Cardiac septum (tissue), 1 donor: ENCODE measurements at regions not wholly inside any gene's neighbourhood (a gene's known extent, or its start where the extent isn't known, plus 50 kb on each side); places are given as distances from the start of the nearest gene placed in this dataset.
"Not testable (repeated sequence)": the region's sequence is repeated elsewhere in the genome, so short reads cannot be mapped to it uniquely, and the experiment has no call there.

ENCODE experiments used
- DNase-seq: peaks from one replicate; pipeline ENCODE4 v3.0.0-alpha.2; 2020; ENCODE audit warnings: low spot score
- intact Hi-C: fragments of 100-400 bp; cut with DNase I; formaldehyde crosslinking; loops from one replicate; pipeline ENCODE4 v1.14.0; 2022
- donor health status: DM: no; HTN: no; CAD: no.

DNA sequence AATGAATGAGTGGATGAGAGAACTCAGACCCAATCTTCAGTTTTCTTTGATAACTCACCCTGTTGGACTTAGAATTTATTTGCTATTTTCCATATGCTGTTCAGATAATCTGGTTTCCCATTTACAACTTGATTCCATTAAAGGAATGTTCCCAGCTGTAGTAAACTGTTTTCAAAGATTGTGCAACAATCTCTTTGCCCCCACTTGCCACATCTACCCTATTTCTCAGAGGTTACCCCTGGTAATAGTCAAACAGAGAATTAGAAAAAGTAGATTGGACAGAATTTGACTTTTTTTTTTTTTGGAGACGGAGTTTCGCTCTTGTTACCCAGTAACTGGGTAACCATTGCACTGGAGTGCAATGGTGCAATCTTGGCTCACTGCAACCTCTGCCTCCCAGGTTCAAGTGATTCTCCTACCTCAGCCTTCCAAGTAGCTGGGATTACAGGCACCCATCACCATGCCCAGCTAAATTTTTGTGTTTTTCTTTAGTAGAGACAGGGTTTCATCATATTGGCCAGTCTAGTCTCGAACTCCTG is 93.4 kb upstream of the SIX2 start:
- intact Hi-C loops = no loop called here
- no peak for DNase-seq

DNA sequence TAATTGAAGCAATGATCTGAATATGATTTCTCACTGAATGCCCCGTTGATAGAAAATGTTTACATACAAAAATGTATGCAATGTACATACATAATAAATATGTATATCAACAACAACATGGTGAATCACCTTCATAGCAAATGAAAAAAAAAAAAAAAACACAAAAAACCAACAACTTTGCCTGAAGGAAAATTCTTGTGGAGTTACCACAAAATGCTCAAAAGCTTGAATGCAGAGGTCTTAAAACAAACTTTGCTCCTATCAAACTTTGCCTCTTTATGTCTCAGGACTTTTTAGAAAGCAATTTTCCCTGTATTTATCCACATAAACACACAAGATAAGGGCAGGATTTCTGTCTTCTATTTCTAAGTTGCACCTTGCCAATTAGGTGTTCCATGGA is 92.9 kb upstream of the SIX2 start:
- intact Hi-C loops = no loop called here
- no peak for DNase-seq

GRCh38 chr2:45096996-45097395 is 87.7 kb upstream of the SIX2 start:
- intact Hi-C loops = no loop called here
- DNase-seq = no peak

- intact Hi-C loops, DNase-seq: not testable (repeated sequence)
Observed at GRCh38 chr2:45096038-45096437, 86.8 kb upstream of the SIX2 start.

- DNase-seq = no peak
- intact Hi-C loops = no loop called here
Observed at GRCh38 chr2:45093663-45094062, 84.4 kb upstream of the SIX2 start.

- intact Hi-C loops = no loop called here
- no peak for DNase-seq
Observed at GRCh38 chr2:45093181-45093580, 83.9 kb upstream of the SIX2 start.

DNA sequence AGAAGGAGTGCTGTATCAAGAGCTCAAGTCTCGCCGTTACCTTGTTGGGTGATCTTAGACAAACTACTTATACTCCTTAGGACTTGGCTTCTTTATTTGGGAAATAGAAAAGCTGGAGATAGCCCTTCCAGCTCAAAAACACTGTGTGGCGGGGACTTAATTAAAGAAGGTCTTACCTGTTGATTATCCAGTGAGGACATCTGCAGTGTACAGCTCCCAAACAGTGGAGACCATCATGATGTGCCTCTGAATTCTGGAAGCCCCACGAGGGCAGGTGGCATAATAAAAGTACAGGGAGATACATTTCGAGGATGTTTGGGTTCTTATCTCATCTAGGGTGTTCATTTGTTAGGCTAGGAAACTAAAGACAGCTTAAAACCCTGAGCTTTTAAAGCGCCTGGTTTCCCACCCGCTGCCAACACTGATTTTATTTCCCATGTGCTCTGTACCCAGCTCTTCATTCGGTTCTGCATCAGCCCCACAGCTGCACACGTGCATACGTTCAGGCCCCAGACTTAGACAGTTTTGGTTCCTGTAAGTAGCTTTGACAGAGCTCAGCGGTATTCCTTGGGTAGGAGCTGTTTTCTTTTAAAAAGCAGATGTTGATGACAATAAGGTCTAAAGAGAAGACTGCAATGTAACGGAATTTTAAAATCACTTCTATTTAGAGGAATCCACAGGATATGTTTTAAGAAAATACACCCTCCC is 80.5 kb upstream of the SIX2 start:
- intact Hi-C loops = no loop called here
- DNase-seq = no peak

DNA sequence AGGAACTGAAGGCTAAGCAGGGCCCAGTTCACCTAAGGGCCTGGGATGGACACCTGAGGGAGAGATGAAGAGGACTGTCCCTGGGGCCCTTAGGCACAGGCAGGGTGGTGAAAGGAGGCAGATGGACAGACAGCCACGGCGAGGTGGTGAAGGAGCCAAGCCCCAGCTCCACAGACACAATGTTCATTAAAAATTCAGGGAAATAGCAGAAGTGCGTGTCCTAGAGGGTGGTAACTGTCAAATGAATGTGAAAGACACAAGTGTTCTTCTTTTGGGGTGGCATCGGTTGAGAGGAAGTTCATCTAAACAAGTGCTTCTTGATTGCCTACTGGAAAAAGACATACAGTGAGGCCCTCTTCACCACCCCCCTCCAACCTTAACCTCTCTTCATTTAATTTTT is 76.2 kb upstream of the SIX2 start:
- intact Hi-C loops = no loop called here

GRCh38 chr2:45084361-45085020 is 75.2 kb upstream of the SIX2 start:
- intact Hi-C loops = no loop called here
- no peak for DNase-seq

More for the DNA sequence above, 76.2 kb upstream of the SIX2 start:
- no peak for DNase-seq

- no peak for DNase-seq
- intact Hi-C loops = no loop called here
Observed at GRCh38 chr2:45083175-45083574, 73.9 kb upstream of the SIX2 start.

DNA sequence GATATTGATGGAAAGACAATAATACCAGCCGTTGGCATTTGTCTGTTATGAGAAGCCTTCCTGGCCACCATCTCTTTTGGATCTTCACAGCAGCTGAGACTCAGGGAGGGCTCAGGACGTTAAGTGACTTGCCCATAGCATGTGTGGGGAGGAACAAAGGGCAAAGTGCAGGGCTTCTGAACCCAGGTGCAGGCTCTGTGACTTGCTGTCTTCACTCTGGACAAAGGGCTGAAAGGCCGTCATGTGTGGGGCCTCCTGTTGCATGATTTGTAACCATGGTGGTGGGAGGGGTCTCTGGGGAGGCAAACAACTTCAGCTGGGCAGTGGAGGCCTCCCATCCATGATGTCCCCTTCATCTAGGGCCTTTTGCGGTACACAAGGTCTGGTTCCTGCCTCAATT is 65.5 kb upstream of the SIX2 start:
- no peak for DNase-seq
- intact Hi-C loops = no loop called here

GRCh38 chr2:45072862-45073237 is 63.6 kb upstream of the SIX2 start:
- intact Hi-C loops = no loop called here
- no peak for DNase-seq

DNA sequence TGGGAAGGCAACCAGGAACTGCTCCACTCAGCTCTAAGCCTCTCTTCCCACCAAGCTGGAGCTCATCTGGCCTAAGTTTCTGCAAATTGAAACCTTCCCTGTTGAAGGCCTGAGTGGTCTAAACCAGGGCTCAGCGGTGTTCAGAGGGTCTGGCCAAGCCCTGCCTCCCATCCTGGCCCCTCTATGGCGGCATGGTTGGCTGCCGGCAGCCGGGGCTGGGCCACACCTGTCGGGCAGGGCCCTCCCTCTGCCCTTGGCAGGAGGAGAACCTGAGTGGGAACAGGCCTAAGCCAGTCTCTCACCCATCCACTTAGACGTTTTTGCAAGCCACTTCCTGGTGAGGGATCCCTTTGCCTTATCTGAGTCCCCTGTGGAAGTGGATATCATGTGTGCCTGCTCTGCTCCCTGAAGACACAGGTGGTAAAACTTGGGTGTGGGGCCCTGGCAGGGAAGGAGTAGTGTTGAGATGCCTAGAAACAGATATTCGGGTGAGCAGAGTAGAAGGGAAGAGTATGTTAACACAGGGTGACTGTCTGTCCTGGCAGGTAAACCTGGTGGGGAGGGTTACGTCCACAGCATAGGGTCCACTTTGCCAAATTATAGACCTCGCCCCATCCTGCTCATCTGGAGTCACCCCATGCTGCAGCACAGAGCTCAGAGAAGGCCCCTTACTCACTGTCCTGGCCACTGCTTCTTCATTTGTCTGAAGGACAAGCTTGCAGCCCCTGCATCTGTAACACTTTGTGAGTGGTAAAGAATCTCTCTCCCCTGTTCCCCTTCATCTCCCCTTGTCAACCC is 63.0 kb upstream of the SIX2 start:
- intact Hi-C loops = no loop called here
- no peak for DNase-seq

DNA sequence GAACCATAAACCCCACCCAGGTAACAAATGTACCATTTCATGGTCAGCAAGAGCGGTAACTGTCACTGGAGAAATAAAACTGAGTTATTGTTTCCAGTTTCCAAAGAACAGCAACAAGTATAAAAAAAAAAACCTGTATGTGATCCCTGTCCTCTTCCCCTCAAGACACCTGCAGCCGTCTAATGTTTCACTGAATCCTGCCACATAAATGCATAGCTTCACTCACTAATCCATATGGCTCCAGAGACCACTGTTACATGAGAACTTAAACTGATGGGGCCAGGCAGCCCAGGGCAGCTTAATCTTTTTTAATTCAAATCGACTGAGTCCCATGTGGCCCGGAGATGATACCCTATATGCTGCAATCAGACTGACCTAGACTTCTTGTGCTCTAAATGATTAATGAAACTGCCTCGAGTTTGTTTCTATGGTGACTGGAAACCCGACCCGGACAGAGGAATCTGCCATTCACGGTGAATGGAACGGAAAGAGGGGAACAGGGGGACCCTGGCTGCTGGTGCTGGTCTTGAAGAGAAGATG is 60.9 kb upstream of the SIX2 start:
- intact Hi-C loops = no loop called here
- DNase-seq = no peak

DNA sequence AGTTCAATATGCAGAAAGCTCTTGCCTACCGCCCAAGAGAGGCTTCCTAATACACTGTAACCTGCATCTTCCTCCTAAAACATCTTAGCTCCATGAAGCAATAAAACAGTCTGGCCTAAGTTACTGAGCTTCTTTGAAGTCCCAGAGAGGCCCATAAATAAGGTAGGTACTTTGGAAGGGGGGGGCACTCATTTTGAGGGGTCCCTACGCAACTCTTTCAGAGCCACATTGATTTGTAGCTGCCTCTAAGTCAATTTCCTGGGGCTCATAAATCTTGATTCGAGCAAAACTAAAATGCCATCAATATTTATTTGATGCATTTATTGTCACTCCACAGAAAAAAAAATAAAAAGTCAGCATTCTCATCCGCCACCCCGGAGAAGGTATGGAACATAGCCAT is 60.4 kb upstream of the SIX2 start:
- intact Hi-C loops = no loop called here
- DNase-seq = no peak

DNA sequence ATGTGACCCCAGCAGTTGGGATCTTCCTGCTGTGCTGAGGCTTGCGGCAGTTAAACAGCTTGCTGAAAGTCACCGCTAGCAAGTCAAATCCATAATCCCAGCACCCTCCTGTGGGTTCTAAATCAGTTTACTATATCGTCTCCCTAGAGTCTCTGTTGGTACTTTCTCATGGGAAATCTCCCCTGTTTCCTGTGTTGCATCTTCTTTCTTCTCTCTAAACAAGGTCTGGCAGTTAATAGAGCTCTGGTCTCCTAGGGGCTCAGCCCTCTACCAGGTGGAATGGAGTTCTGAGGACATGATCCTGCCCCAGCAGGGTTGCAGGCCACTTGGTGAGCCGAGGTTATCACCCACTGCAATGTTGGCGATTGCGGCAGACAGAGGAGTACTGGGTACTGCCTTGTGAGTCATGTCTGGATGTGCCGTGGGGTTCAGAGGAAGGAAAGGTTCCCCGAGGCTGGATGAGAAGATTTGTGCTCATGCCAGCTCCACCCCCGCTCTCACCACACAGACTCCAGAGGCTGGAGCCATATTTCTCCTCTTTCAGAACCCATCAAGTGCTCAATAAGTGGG is 59.4 kb upstream of the SIX2 start:
- DNase-seq = no peak
- intact Hi-C loops = no loop called here

DNA sequence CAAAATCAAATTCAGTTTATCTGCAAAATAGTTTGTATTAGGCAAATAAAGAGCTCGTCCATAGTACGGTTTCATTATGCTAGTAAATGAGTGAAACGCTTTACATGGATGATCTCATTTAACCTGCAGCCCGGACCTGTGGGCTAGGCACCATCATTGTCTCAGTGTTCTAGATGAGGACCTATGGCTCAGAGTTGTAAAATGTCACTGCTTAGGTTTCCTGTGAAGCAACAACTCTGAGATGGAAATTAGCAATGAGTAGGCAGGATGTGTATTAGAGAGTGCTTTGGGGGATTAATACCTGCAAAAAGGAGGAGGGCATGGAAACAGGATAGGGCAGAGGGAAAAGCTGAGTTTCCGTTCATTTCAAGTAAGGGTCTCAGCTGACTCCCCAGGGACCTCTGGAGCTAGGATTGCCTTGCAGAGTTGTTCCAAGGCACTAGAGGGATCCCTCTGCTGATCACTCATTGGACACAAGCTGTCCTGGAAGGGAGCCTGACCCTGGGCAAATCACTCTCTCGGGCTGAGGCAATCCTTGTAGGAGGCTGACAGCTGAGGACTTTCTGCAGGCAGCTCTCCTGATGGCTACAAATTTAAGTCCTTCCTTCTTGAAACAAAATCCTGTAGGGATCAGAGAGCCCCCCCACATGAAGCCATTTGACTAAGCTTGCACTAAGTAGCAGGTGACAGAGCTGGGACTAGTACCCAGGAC is 58.8 kb upstream of the SIX2 start:
- DNase-seq = no peak
- intact Hi-C loops = no loop called here
